HG03025 (cell line): ENCODE measurements at regions not wholly inside any gene's neighbourhood (a gene's known extent, or its start where the extent isn't known, plus 50 kb on each side); places are given as distances from the start of the nearest gene placed in this dataset.

ENCODE experiments used
- ATAC-seq: cut with Tn5 transposase; IDR thresholded peaks from one replicate; pipeline ENCODE4 v1.9.1; 2021; ENCODE audit warnings: mild to moderate bottlenecking, moderate library complexity; ENCODE audit not compliant: unreplicated experiment, low FRiP score

- no peak for ATAC-seq
These were observed 109.5 kb upstream of the SDK1 start for GRCh38 chr7:3191548-3191947.

- no peak for ATAC-seq
These were observed 108.4 kb upstream of the SDK1 start for GRCh38 chr7:3192669-3193068.

DNA sequence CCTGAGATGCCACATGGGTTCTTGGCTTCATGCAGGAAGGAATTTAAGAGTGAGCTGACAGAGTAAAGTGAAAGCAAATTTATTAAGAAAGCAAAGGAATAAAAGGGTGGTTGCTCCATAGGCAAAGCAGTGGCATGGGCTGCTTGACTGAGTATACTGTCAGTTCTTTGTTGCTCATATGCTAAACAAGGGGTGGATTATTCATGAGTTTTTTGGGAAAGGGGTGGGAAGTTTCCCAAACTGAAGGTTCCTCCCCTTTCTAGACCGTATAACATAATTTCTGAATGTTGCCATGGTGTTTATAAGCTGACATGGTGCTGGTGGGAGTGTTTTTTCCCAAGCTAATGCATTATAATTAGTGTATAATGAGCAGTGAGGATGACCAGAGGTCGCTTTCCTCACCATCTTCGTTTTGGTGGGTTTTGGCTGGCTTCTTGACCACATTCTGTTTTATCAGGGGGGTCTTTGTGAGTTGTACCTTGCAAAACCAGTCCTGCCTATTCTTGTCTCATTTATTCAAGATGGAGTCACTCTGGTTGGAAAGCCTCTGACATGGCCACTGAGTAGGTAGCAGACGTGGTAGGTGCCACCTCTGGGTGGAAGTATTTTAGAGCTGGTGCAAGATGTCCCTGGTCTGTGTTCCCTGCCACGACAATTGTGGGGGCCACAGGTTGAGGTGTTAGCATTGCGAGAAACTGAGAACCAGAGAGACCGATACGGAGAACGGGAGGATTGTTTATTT is 107.5 kb upstream of the SDK1 start:
- no peak for ATAC-seq

GRCh38 chr7:3194501-3195141 is 106.4 kb upstream of the SDK1 start:
- ATAC-seq: no peak

- ATAC-seq: no peak
These were observed 105.9 kb upstream of the SDK1 start for GRCh38 chr7:3195160-3195559.

DNA sequence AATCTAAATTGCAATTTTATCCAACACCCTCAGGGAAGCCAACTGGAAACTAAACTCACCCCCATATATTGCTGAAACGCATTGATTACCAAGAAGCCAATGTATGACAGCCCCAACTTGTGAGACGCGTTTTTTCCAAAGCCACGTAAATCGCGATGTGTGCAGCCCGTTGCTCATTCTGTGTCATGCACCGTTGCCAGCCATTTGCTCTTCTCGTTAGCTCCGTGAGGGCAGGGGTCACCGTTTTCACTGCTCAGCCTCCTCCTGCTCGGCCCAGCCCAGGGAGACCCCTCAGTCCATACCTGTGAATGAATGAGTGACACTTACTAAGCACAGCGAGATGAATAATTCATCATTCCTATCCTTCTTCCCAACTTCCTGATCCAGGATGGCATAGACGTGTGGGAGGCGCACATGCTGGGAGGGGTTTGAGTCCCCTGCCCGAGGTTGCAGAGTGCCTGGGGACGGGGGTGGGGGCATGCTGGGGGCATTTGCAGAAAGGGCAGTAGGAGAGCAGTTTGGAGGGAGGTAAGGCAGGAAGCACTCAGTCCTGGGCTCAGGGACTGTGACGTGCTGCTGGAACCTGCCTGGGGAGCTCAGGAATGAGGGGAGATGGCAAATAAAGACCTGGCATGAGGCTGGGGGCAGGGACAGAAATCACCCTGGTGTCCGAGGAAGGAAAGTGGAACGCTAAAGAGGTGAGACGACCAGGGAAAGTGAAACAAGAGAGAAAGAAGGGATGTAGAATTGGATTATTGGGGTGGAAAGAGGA is 104.2 kb upstream of the SDK1 start:
- no peak for ATAC-seq

GRCh38 chr7:3197567-3198213 is 103.4 kb upstream of the SDK1 start:
- no peak for ATAC-seq

DNA sequence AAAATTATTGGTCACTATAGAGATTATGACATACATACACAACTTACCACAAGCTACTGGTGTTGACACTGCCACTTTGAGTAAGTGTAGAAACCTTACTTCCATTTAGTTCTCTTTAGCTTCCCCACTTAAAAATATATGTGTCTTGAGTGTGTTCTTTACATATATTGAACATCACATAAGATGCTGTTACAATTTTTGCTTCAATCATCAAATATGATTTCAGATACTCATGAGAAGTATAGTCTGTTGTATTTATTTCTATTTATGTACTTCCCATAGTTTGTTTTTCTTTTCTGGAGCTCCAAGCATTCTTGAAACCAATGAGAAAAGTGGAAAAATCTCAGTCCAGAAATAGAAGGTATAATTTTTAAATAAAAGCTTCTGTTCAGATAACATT is 102.7 kb upstream of the SDK1 start:
- ATAC-seq: no peak

- no peak for ATAC-seq
These were observed 100.5 kb upstream of the SDK1 start for GRCh38 chr7:3200504-3200903.

GRCh38 chr7:3201306-3201705 is 99.7 kb upstream of the SDK1 start:
- ATAC-seq: no peak

GRCh38 chr7:3201937-3202710 is 98.9 kb upstream of the SDK1 start:
- ATAC-seq: no peak

DNA sequence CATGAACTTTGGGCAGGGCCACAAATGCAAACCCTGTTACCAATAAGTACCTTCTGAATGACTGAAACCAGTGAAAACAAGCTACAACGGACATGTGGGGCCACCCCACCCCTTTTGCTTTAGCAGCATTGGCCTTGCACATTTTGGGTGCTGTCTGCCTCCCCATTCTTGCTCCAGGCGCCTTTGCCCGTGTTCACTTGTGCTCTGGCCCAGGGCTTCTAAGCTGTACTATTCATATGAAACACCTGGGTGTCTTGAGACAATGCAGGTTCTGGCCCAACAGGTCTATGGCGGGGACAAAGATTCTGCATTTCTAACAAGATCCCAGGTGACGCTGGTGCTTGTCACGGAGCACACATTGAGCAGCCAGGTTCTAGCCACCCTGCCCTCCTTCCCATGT is 96.5 kb upstream of the SDK1 start:
- no peak for ATAC-seq

- ATAC-seq: no peak
These were observed 95.0 kb upstream of the SDK1 start for GRCh38 chr7:3206101-3206500.

- ATAC-seq: no peak
These were observed 94.3 kb upstream of the SDK1 start for GRCh38 chr7:3206771-3207191.

DNA sequence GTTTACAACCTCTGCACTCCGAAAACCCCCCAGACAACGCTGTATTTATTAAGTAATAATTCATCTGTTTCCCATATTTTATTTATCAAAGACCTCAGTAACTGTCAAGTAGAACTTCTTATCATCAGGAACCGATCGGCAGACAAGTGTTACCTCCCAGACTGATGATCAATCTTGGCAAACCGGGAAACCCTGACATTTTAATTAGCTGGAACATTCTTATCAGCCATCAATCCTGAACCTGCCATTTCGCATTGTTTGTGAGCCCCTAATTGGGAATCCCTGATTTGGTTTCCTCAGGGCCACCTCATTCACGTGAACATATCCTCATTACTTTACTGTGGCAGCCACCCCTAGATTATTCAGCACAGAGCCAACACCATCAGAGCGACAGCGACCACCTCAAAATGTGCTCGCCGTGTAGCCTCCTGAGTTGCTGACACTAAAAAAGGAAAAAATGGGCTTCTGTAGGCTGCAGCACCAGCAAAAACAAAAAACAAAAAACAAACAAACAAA is 93.6 kb upstream of the SDK1 start:
- ATAC-seq: no peak

DNA sequence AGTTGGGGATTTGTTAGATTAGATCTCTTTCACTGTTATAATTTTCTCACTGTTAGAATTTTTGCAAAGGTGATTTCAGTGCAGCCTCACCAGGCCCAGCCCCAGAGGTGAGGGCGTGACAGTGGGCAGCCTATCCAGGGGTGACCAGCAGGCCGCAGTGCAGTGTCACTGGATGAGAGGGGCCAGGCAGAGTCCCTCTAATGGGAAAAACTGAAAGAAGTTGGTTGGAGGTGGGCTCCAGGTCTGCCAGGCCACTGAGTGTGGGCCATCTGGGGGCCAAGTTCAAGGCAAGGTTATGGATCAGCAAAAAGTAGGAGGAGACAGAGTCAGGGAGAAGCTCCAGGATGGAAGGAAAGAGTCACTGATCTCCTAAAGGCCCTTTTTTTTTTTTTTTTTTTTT is 90.5 kb upstream of the SDK1 start:
- ATAC-seq: no peak

DNA sequence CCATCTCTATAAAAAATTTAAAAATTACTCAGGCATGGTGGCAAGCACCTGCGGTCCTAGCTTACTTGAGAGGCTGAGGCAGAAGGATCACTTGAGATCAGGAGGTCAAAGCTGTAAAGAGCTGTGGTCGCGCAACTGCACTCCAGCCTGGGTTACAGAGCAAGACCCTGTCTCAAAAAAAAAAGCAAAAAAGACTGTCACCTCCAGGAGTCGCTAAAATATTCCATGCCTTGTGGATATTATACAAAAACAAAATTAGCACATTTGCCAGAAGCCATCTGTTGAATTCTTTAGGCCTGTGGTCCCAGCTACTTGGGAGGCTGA is 87.0 kb upstream of the SDK1 start:
- no peak for ATAC-seq

DNA sequence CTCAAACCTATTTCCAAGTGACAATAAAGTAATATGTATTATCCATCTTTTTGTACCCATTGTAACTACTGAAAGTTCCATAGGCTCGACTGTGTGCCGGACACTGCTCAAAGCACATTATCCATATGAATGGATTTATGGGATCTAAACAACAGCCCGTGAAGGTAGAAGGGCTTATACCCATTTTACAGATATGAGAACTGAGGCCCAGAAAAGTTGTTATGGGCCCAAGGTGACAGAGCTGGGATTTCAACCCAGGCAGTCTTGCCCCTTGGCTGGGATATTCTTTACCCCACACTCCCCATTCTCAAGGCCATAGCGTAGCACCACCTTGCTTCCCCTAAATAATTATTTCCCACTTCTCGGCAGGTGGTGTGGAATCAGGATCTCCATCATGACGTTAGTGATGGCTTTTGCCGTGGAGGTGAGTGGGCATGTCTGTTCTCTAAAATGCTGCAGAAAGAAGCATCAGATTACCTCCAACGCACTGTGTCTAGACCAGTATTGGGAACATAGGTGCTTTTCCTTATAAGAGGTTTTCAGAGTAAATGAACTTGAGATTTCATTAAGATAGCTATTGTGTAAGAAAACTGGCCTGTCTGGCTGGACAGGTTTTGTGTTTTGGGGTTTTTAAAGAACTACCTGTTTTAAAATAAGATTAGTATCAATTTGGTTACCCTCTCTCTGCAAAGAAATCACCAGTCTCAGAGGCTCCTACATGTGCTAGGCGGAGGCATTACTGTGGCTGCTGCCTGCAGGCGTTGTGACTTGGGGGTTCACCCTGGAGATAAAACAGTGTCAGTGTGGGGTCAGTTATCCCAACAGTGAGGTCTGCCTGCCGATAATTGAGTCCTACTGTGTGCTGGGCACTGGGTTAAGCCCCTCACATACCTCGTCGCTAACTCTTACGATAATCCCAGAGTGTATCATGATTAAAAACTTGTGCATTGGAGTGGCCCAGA is 85.1 kb upstream of the SDK1 start:
- no peak for ATAC-seq

DNA sequence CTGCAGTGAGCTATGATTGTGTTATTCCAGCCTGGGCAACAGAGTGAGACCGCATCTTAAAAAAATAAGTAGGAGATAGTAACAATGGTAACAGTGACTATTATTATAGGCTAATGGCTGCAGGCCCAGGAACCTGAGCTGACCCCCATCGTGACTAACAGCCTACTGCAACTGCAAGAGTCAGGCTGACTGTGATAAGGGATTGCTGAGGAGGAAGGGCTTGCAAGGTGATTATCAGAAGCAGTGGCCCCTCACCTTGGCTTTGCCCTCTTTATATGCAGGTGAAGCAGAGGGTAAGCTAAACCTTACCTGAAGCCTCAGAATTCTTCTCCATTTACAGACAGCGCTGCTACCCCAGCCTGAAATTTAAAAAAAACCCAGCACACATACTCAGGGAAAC is 83.9 kb upstream of the SDK1 start:
- ATAC-seq: no peak
